ENCODE measurements at regions not wholly inside any gene's neighbourhood (a gene's known extent, or its start where the extent isn't known, plus 50 kb on each side); places are given as distances from the start of the nearest gene placed in this dataset.
"Not testable (repeated sequence)": the region's sequence is repeated elsewhere in the genome, so short reads cannot be mapped to it uniquely, and the experiment has no call there.

DNA sequence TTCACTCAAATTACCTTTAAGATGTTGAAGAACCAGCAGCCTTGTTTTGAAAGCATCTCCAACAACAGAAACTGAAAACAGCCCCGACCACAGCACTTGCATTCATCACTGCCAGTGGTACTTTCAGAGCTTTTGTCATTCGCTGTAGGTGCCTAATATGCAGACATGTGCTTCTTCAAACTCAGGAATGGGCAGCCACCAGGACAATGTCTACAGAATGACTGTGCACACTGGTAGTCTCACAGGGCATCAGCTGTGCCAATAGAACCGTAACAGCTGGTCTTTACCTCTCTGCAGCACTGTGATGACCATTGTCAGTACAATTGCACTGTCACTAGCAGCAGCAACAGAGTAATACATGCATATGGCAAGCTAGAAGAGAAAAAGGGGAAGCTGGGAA, 1149.7 kb downstream of the STPG2 start:
- no peak for DNase-seq

DNA sequence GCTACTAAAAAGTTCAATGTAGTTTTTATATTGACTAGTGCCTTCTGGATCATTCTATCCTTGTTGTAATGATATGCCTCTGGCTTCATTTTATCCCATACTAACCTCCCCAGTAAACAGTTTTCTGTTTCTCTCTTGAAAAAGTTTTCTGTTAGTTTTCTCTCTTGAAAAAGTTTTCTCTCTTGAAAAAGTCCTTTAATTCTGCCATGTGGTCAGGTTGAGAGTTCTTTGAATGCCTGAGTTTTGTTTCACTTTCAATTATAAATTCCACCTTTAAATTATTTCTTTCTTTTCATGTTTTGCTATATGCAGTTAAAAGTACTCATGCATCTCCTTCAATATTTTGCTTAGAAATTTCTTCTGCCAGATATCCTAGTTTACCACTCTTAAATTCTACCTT, 1139.6 kb downstream of the STPG2 start:
- no peak for DNase-seq

DNA sequence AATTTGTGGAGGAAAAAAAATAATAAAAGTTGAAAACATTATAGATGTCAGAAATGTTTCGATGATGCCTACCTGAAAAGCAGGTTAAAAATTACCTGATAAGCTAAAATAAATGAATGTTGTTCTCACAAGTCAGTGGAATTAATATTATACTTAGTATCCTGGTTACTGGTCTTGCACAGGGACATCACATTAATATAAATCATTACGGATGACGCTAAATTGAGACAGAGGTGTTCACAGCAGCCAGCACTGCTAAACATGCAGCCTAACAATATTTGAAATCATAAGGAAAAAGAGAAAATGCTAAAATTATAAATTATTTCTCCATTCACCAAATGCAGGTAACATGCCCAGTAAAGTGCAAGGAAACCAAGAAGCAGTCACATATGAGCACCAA, 1130.0 kb downstream of the STPG2 start:
- no peak for DNase-seq

DNA sequence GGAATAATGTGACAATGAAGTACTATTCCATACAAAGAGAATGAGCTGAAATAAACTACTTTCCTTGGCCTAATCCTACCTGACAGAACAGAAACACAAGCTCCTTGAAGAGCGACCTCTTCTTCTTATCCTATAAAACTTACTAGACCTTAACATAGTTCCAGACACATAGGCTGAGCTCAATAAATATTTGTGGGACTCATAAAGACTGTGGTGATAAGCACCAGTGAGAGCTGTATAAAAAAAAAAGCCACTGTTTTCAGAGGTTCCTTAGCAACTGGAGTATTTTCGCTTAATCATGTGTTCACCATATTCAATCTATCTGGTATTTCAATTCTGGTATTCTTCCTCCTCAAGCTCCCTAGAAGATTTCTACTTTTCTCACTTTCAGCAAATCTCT, 1129.6 kb downstream of the STPG2 start:
- DNase-seq = no peak

DNA sequence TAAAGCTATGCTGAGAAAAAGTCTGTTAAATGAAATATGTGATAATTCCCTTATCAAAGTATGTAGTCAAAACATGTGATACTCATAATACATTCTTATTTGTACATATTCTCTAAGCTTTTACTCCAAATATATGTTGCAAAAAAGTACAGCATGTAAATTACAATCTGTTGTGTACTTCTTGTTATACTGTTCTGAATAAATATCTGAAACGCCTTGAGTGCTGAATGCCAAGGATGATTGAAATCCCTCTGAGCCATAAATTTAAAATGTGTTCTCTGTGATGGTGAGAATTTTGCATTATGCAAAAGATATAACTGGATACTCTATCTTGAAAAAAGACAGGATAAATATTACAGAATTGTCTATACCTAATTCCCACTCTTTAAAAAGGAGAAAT, 1128.0 kb downstream of the STPG2 start:
- DNase-seq = no peak

DNA sequence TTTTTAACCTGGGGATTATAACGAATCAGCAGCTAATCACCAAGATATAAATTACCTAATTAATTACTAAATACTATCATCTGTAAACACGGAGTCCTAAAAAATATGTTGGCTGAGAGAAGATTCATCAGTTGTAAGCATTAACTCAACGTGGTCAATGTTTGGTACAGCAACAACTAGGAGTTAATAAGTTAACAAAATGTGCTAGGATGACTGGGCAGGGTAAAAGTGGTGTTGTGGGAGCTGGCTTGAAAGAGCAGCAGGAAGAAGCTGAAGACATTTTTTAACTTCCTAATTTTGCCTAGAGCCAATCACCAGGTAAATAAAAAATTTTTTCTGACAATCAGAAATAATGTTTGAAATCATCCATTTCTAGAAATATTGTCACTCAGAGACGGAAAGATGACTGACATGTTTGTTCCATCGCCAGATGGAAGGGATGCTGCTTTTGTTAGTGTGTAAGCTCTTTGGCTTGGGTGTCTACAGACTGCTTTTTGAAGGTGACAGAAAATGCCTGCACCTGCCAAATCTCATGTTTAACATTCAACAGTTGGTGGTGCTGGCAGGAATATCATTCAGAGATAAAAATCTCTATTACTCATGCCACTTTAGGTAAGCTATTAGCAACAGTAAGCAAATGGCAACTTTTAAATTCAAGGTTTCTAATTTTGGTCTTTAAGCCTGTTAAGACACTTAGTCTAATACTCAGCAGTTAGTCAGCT, 1126.9 kb downstream of the STPG2 start:
- DNase-seq = no peak

DNA sequence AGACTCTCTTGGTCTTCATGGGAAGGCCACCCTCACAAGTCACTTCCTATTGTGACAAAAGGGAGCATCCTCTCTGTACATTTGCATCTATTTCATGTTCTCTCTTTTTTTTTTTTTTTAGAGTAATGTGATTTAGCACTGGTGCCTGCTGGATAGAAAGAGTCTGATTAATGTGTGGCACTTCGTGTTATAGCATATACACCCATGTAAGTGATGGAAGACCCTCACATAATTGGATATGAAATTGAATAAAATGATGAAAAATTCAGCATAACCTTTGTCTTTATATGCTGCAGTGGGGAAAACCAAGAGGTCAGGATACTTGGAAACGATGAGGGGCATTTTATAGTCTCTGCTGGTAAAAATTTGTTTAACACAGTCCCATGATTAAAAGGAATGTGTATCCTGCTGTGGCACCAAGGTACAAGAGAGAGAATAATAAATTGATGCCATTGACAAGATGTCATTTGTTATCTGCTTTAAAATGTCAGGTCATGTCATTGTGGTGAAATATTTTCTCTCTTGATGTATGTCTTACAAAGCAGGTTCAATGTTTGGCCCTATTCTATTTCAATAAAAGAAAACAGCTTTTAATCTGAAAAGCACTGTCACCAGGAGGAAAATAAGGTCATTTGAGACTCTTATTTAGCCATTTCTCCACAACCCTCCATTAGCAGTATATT, 1115.4 kb downstream of the STPG2 start:
- DNase-seq = no peak

DNA sequence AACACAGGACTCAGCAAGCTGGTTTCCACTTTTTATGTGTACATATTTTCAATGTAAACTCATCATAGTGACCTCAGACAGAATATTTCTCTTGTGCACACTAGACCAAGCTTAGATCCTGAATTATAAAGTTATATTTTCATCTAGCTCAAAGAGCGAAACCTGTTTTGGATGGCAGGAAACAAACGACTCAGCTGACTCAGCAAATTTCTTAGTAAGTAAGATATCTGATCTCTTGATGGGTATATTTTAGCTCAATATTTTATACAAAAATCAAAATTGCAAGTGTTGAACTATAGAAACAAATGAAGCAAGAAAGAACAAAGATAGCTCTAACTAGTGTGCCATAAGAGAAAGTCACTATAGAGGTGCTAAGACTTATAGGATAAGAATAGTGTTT, 1114.5 kb downstream of the STPG2 start:
- no peak for DNase-seq

DNA sequence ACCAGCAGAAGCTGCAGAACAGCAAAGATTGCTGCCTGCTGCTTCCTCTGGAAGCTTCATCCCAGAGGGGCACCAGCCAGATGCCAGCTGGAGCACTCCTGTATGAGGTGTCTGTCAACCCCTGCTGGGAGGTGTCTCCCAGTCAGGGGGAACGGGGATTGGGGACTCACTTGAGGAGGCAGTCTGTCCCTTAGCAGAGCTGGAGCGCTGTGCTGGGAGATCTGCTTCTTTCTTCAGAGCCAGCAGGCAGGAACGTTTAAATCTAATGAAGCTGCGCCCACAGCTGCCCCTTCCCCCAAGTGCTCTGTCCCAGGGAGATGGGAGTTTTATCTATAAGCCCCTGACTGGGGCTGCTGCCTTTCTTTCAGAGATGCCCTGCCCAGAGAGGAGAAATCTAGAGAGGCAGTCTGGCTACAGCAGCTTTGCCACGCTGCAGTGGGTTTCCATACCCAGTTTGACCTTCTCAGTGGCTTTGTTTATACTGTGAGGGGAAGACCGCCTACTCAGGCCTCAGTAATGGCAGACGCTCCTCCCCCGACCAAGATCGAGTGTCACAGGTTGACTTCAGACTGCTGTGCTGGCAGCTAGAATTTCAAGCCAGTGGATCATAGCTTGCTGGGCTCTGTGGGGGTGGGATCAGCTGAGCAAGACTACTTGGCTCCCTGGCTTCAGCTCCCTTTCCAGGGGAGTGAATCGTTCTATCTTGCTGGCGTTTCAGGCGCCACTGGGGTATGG, 1105.7 kb downstream of the STPG2 start:
- DNase-seq = peak; percentile 0

DNA sequence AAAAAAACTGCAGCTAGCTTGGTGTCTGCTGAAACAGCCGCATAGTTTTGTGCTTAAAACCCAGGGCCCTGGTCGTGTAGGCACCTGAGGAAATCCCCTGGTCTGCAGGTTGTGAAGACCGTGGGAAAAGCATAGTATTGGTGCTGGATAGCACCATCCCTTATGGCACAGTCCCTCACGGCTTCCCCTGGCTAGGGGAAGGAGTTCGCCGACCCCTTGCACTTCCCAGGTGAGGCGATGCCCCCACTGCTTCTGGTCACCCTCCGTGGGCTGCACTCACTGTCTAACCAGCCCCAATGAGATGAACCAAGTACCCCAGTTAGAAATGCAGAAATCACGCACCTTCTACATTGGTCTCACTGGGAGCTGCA, 1105.1 kb downstream of the STPG2 start:
- DNase-seq = no peak

DNA sequence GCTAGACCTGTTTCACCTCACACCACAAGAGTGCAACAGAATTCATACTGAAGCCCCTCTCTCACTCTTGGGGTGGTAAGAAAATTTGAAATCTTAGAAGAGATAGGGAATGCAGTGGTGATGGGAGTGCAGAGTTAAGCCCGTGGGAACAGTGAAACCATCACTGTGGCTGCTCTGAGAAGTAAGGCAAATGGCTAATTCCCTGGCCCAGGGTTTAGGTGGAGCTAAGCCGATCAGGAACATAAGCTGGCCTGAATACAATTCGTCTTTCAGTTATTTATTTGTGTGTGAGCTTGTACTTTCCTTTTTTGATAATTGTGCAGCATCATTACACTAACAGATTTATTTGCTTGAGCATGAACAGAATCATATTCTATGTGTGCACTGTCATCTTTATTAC, 1070.6 kb downstream of the STPG2 start:
- no peak for DNase-seq

DNA sequence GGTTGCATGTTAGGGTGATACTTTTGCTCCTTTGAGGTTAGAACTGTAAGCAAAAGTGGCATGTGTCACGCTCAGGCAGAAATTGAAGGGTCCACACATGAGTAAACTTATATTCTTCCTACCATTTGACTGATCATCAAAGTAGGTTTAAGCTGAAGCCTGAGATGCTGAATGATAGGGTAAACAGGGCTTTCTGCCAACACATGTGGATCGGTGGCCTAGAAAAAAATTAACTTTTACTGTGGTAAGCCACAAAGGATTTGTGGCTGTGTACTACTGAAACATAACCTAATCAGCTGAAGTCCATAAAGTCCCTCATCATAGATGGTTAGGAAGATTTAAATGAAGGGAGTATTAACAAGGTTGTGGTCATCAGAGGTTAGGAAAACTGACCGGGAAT, 1070.1 kb downstream of the STPG2 start:
- DNase-seq = no peak

DNA sequence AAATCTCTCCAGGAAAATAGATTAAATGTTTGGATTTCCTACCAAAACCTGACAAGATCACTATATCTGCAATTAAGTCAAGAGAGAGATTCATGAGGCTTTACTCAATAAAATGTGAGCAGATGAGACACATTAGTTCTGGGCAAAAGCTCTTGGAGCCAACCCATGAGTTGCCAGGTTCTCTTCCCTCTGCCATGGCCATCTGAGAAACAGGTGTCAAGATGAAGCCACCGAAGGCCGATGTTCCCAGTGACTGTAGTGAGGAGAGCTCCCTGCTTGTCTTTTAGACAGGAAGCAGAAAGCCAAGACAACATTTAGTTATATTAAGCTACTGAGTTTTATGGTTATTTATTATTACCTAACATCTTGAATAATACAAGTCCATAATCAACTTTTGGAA, 1068.7 kb downstream of the STPG2 start:
- DNase-seq = no peak

DNA sequence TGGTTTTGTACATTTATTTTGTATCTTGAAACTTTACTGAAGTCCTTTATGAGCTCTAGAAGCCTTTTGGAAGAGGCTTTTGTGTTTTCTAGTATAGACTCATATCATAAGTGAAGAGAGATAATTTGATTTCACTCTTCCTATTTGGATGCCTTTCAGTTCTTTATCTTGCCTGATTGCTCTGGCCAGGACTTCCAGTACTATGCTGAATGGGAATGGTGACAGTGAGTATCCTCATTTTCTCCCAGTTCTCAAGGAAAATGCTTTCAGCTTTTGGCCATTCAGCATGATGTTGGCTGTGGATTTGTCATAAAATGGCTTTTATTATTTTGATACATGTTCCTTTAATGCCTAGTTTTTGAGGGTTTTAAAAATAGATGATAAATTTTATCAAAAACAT, 1061.3 kb downstream of the STPG2 start:
- no peak for DNase-seq

DNA sequence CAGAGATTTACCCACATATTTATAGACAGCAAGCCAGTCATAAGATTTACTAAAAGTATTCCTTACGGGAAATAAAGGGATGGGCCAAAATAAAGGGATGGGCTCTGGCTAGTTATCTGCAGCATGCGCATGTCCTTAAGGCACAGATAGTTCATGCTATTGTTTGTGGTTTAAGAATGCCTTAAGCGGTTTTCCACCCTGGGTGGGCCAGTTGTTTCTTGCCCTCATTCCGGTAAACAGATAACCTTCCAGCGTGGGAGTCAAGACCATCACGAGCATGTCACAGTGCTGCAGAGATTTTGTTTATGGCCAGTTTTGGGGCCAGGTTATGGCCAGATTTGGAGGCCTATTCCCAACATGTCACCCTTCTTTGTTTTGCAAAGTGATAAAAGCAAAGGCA, 1046.2 kb downstream of the STPG2 start:
- DNase-seq = not testable (repeated sequence)

DNA sequence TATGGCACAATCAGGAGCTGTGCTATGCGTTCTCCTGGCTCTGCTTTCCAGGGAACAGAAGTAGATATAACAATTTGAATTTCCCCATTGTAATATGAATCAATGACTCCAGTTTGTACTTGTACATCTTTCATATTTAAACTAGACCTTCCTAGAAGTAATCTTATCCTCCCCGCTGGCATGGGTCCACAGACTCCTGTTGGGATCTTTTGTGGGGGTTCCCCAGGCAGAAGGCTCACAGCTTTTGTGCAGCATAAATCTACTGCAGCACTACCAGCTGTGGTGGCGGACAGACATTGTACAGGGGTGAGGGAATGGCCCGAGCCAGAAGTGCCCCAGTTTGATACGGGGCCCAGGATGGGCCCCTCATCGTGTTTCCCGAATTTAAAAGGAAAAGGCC, 1042.1 kb downstream of the STPG2 start:
- DNase-seq = not testable (repeated sequence)

DNA sequence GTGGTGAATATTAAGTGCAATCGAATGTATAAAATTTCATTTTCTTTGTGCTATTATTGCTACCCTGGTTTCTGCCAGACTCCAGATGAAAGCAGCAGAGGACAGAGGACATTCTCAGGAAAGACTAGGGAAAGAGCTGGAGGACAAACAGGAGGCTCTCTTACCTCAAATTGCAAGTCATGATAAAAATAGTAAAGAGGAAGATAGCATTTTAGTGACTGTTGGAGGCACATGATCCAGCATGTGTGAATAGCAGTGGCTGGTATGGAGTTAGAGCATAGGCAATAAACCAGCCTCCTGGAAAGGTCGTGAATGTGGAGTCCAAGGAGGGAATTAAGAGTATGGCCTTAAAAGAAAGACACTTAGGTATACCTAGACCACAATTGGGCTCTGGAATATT, 1040.0 kb downstream of the STPG2 start:
- DNase-seq = no peak

DNA sequence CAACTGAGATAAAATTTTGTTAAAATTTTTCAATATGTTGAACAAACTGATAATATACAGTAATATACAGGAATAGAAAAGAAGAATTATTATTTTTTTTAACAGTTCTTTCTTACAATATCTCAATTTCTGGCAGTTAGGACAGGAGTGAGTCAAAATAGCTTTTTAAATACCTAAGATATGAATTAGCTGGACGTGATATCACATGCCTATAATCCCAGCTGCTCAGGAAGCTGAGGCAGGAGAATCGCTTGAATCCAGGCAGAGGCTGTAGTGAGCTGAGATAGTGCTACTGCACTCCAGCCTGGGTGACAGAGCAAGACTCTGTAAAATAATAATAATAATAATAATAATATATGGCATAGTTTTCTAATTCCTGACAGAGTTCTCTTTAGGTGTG, 1039.3 kb downstream of the STPG2 start:
- DNase-seq = no peak

DNA sequence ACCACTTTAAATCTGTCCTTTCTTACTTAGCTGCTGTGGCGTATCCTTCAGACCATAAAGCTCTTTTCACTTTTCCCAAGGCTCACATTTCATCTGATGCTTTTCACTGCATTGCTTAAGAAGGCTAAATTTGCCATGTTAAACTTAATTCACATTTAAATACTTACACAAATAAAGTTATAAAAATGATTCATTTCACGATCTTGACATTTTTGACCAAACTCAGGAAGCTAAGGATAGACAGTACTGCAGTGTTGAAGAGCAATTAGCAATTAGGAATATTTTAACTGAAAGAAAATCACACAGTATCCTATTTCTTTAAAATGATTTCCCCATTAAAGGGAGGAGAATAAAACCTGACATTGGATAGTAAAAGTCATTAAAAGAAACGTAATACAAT, 1038.6 kb downstream of the STPG2 start:
- no peak for DNase-seq

DNA sequence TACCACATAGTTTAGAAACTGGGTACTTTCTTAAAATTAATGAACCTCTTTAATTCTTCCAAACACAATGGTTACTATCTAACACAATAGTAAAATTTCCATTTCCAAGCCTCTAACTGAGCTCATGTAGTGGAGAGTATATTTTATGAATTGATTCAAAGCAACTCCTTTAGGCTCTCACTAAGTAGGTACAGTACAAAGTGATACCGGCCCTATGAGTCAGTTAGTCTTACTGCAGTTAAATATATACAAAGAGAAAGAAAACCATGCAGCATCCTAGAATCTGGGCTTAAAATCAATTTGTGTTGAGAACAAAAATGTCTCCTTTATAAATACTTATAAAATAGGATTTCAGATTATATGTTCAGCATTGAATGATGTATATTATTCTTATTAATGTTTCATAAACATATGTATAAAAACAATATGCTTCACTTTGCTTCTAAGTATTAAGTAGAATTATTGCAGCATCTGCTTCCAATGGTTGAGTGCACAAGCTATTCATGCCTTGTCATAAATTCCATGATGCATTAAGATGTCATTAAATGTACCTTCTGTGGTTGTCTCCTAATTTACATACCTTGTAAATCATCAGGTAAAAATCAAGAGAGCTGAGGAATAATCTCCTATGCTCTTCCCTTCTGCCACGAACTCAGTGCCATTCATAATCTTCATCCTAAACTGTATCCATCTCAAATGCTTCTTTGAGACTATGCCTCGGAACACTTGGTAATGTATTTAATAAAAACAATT, 1037.8 kb downstream of the STPG2 start:
- DNase-seq = no peak

DNA sequence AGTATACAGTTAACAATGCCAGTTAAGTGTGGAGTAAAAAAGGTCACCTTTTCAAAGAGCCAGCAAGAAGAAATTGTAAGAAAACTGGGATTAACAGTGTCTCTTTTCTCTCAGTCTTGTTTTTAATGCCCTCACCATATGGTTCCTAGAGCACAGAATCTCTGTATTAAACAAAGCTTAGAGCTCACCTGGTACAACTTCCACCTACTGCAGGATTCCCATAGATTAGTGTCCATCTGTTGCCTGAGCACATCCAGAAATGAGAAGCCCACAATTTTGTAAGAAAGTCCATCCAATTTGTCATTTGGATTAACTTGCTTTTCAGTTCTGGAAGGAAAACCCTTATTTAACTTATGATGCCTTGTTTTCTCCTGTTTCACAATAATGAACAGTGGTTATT, 1037.1 kb downstream of the STPG2 start:
- DNase-seq = no peak

DNA sequence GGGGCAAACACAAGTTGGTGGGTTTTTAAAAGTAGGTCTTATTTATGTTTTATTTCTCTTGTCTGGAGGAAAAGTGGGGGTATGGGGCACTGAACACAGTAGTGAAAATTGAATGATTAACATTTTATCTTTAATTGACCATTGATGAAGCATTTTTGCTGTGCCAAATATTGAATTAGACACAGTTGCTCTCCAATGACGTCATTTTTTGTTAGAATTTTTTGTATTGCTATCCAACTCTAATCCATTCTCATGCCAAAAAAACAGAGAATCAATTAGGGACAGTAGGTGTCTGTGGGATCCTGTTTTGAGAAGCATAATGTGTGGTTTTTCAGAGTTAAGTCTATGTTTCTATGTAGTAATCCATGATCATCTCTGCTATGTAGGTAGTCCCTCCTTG, 1032.8 kb downstream of the STPG2 start:
- no peak for DNase-seq

DNA sequence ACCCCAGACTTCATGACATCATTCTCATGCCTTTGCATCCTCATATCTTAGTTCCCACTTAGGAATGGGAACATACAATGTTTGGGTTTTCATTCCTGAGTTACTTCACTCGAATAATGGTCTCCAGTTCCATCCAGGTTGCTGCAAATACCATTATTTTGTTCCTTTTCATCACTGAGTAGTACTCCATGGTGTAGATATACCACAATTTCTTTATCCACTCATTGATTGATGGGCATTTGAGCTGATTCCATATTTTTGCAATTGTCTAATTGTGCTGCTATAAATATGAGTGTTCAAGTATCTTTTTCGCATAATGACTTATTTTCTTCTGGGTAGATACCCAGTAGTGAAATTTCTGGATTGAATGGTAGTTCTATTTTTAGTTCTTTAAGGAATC, 1026.8 kb downstream of the STPG2 start:
- DNase-seq = no peak

DNA sequence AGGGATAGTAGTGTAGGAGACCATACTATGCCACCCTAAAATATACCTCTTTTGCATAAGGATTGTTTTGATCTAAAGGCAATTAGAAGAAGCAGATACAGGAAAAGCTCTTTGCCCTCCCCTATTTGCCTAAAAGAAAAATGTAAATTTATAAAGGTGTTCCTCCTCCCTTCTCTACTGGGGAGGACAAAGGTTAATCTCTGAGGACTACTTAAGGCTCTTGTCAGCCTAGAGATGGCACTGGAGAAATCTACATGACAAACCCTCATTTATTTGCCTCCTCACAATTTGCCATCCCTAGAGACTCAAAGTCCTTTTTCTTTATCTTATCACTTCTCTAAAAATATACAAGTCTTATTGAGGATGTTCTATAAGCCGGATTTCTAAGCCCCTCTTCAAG, 1021.8 kb downstream of the STPG2 start:
- DNase-seq = no peak
